A673 (cell line): ENCODE measurements at regions not wholly inside any gene's neighbourhood (a gene's known extent, or its start where the extent isn't known, plus 50 kb on each side); places are given as distances from the start of the nearest gene placed in this dataset.

Experiments
- EZH2 ChIP-seq: fragments of 200-600 bp; sonication (generic); IDR thresholded peaks from 2 replicates; pipeline ENCODE4 v1.6.1; 2017; ENCODE audit warnings: borderline replicate concordance, low read depth, mild to moderate bottlenecking, mixed read lengths, antibody characterized with exemption, low read length; ENCODE audit not compliant: poor library complexity, severe bottlenecking
- TF ChIP-seq, protein P1 (sequence below): fragments of 300-800, 200-600 bp; sonication (generic); conservative IDR thresholded peaks from 2 replicates; pipeline ENCODE4 v1.5.1; 2017; ENCODE audit warnings: low read depth, mild to moderate bottlenecking, antibody characterized with exemption, low read length, moderate library complexity, mixed read lengths

DNA sequence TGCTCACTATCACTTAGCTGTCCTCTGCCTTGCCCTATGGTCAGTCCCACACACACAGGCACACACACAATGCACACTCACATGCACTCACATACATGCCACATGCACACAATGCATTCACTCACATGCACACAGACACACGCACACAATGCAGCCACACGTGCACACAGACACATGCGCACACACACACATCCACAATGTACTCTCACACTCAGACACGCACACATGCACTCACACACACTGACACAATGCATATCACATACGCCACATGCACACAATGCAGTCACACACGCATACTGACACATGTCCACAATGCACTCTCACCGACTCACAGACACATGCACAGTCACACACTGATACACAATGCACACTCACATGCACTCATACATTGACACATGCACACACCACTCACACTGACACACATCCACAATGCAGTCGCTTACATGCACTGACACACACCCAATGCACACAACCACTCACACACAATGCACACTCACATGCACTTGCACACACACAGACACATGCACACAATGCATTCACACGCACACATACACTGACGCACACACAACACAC is 99.7 kb downstream of the ENGASE start:
- TF ChIP-seq, protein P1, sequence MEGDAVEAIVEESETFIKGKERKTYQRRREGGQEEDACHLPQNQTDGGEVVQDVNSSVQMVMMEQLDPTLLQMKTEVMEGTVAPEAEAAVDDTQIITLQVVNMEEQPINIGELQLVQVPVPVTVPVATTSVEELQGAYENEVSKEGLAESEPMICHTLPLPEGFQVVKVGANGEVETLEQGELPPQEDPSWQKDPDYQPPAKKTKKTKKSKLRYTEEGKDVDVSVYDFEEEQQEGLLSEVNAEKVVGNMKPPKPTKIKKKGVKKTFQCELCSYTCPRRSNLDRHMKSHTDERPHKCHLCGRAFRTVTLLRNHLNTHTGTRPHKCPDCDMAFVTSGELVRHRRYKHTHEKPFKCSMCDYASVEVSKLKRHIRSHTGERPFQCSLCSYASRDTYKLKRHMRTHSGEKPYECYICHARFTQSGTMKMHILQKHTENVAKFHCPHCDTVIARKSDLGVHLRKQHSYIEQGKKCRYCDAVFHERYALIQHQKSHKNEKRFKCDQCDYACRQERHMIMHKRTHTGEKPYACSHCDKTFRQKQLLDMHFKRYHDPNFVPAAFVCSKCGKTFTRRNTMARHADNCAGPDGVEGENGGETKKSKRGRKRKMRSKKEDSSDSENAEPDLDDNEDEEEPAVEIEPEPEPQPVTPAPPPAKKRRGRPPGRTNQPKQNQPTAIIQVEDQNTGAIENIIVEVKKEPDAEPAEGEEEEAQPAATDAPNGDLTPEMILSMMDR: no peak
- no peak for TF ChIP-seq EZH2
